HG02798 (cell line): ENCODE measurements at regions not wholly inside any gene's neighbourhood (a gene's known extent, or its start where the extent isn't known, plus 50 kb on each side); places are given as distances from the start of the nearest gene placed in this dataset.
"Not testable (repeated sequence)": the region's sequence is repeated elsewhere in the genome, so short reads cannot be mapped to it uniquely, and the experiment has no call there.

Experiments used
- ATAC-seq: cut with Tn5 transposase; IDR thresholded peaks from one replicate; pipeline ENCODE4 v1.9.1; 2021; ENCODE audit warnings: mild to moderate bottlenecking; ENCODE audit not compliant: unreplicated experiment, poor library complexity

- no peak for ATAC-seq
Observed at GRCh38 chr20:2203436-2203835, 92.4 kb upstream of the TGM3 start.

DNA sequence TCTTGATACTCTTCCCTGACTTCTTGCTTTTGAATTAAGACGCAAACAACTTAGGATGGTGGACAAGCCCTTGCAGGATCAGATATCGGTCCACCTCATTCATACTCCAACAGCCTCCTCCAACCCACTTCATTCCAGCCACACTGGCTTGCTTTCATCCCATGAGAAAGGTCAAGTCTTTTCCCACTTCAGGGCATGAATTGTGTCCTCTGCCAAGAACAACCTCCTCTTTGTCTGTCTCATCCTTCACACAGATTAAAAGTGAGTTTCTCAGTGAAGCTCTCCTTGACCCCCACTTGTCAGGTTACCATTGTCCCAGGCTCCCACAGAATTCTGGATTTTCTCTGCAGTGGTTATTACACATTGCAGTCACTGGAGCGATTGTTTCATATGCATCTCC is 91.8 kb upstream of the TGM3 start:
- no peak for ATAC-seq

GRCh38 chr20:2206957-2207769 is 88.6 kb upstream of the TGM3 start:
- ATAC-seq, result peak; percentile 58

GRCh38 chr20:2207770-2208097 is 88.1 kb upstream of the TGM3 start:
- no peak for ATAC-seq

DNA sequence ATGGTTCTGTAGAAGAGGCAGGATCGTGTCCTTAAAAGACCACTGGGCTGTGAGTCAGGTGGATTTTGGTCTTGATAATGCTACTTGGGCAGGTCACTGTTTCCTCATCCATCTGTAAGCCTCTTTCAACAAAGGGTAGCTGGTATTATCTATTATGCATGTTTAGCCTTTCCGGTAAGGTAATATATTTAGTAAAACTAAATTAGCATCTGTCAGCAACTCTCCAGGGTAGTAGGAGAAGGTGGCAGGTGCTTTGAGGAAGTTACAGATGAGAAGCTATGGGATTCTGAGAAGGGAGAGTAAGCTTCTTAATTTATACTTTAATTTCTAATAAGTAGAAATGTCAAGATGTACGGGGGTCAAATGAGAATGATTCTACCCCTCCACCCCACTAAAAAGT is 86.9 kb upstream of the TGM3 start:
- no peak for ATAC-seq

GRCh38 chr20:2210646-2211552 is 84.9 kb upstream of the TGM3 start:
- ATAC-seq, result no peak

- no peak for ATAC-seq
Observed at GRCh38 chr20:2212456-2213015, 83.3 kb upstream of the TGM3 start.

DNA sequence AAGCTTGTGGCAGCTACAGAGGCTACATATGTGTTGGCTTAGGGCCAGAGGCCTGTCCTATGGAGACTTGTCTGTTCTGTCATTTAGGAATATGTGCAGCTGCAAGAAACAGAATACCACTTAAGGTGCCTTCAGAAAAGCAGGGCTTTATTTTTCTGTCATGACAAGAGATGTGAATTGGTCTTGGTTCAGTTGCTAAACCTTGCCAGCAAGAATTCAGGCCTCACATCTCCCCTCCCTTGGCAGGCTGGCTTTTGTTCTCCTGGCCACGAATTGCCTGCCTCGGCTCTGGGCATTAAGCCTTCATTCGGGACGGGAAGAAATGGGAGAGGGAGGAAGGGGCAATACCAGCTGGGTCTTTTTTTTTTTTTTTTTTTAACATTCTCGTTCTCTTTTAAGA is 82.4 kb upstream of the TGM3 start:
- no peak for ATAC-seq

GRCh38 chr20:2217857-2218539 is 77.8 kb upstream of the TGM3 start:
- no peak for ATAC-seq

GRCh38 chr20:2219481-2220006 is 76.3 kb upstream of the TGM3 start:
- no peak for ATAC-seq

DNA sequence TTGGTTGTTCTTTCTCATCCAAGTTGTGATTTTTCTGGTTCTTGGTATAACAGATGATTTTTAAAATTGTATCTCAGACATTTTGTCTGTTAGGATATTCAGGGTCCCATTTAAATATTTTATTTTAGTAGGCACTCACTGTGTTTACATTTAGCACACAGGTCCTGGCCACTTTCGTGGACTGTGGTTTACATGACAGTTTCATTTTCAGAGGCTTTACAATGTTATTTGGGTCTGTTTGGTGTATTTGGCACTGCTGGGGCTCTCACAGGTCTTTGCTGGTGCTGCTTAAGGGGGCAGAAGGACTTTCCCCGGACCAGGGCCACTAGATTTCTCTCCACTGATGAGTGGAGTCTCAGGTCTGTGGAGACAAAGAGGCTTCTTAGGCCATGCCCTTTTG is 75.5 kb upstream of the TGM3 start:
- no peak for ATAC-seq

DNA sequence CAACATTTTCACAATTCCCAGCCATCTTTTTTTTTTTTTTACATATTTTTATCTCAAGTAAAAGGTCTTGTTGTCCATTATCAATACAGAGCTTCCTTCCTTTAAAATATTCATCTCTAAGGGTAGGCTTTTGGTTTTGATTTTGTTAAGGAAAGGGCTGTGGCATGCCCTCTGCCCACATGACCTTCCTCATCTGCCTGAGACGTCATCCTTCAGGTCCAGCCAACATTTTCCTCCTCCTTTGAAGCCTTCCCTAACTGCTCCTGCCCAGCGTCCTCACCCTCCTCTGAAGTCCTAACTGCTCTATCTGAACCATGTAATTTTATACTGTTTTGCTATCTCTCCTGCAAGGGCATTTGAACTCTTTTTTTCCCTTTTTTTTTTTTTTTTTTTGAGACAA is 73.9 kb upstream of the TGM3 start:
- ATAC-seq, result no peak

DNA sequence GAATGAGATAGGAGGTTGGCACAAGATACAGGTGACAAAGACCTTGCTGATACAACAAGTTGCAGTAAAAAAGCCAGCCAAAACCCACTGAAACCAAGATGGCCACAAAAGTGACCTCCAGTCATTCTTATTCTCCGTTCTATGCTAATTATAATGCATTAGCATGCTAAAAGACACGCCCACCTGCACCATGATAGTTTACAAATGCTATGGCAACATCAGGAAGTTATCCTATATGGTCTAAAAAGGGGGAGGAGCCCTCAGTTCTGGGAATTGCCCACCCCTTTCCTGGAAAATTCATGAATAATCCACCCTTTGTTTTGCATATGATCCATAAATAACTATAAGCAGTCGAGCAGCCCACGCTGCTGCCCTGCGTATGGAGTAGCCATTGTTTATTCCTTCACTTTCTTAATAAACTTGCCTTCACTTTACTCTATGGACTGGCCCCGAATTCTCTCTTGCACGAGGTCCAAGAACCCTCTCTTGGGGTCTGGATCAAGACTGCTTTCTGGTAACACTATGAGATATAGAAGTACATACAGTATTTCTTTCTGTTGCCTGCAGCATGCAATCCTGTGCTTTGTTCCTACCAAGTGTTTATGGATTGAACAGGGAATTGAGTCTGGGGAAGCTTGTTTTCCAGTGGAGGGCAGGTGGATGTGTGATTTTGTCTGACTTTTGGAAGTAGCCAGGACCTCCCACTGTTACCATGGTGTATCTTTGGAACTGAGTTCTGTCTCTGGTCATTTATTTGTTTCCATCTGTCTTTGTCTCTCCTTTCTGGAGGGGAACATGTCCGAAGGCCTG is 72.0 kb upstream of the TGM3 start:
- ATAC-seq, result no peak

DNA sequence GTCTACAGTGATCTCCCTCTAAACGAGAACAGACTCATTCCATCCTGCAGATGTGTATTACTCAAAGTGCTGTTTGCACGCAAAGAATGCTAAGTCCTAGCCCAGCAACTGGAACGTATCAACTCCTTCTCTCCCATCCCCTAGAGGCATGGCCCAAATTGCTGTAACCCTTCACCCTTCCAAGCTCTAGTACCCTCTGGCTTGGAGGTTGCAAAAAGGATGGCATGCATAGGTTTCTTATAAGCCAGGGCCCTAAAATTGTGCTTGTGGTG is 71.5 kb upstream of the TGM3 start:
- no peak for ATAC-seq

GRCh38 chr20:2227285-2227684 is 68.5 kb upstream of the TGM3 start:
- not testable (repeated sequence) for ATAC-seq

DNA sequence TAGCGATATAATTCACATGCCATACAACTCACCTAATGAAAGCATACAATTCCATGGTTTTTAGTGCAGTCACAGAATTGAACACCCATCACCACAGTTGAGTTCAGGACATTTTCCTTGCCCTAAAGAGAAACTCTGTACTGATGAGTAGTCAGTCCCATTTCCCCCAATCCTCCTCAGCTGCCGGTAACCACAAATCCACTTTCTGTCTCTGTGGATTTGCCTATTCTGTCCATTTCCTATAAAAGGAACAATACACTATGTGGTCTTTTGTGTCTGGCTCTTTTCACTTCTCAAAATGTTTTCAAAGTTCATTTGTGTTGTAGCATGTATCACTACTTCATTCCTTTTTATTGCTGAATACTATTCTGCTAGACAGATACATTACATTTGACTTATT is 67.9 kb upstream of the TGM3 start:
- no peak for ATAC-seq

GRCh38 chr20:2228926-2229325 is 66.9 kb upstream of the TGM3 start:
- no peak for ATAC-seq

GRCh38 chr20:2230726-2231488 is 64.9 kb upstream of the TGM3 start:
- ATAC-seq, result no peak

- no peak for ATAC-seq
Observed at GRCh38 chr20:2231701-2232100, 64.1 kb upstream of the TGM3 start.
